Amygdala (tissue), 56 donors: ENCODE measurements at regions not wholly inside any gene's neighbourhood (a gene's known extent, or its start where the extent isn't known, plus 50 kb on each side); places are given as distances from the start of the nearest gene placed in this dataset.
"Not testable (repeated sequence)": the region's sequence is repeated elsewhere in the genome, so short reads cannot be mapped to it uniquely, and the experiment has no call there.

Experiments
- DNase-seq, 56 donors: peaks; one replicate each; lab custom pipeline; 2025; lab: John Stamatoyannopoulos, UW

DNA sequence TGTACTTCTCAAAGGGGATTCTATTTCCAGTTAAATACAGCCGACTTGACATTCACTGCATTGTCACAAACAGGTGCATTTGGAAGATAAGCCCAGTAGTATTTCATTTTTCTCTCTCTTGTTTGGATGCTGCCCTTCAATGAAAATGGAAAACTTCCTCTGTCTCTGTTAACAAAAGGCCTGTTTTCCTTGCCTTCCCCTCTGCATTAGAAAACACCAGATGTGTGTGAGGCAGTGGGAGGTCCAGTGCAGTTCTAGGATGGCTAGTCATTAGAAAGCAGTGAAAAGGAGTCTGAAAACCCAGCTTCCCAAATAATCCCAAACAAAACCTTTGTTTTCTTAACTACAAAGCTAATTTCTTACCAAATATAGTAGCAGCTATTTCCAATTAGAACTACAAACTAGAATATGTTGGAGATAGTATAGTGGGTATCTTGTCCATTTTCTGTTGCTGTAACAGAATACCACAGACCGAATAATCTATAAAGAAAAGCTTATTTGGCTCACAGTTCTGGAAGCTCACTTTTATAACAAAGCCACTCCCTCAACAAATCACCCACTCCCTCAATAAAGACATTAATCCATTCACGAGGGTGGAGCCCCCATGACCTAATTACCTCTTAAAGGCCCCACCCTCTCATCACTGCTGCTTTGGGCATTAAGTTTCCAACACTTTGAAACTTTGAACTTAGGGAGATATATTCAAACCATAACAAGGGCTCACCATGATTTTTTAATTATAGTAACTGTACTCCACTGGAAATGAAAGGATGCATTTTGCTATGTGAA, 452.1 kb upstream of the RPS6KA3 start:
- peak in 4 of 56 donors; percentile 1 to 14 (median 2) for DNase-seq

DNA sequence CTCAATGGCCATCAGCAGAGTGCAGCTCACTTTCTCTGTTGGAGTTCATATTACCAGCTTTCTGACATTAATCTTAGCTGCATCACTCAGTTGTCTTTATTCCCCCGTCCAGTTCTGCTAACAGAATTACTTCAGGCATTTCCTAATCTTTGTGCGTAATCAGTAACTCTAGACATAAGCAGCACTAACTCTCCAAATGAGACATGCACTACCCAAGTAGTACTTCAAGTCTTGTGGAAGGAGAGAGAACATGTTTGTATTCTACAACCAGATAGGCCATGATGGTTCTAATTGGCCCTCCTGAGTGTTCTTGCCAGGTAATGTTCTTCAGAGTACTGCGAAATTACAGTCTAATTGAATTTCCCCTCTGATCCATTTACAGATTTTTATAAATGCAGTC, 448.5 kb upstream of the RPS6KA3 start:
- DNase-seq = no peak

- DNase-seq = no peak
Measured at GRCh38 chrX:20712811-20713210, 446.1 kb upstream of the RPS6KA3 start.

- DNase-seq = no peak
Measured at GRCh38 chrX:20711366-20711765, 444.7 kb upstream of the RPS6KA3 start.

- DNase-seq = no peak
Measured at GRCh38 chrX:20693078-20693477, 426.4 kb upstream of the RPS6KA3 start.

GRCh38 chrX:20686256-20686655, 419.5 kb upstream of the RPS6KA3 start:
- DNase-seq = no peak

DNA sequence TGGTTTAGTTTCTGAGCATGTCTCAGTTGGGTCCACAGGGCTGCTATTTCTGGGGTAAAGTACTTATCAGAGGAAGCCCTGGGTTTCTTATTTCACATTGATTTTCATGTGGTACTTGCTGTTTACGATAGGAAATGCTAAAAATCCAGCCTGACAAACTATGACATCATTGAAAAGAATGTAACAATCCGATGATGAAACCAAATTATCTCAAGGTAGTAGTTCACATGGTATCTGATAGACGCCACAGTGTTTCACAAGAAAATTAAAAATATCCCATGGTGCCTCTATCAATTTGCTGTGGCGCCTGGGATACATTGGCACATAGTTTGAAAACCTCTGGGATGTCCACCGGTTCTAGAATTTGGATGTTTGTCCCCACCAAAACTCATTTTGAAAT, 418.9 kb upstream of the RPS6KA3 start:
- DNase-seq = no peak

DNA sequence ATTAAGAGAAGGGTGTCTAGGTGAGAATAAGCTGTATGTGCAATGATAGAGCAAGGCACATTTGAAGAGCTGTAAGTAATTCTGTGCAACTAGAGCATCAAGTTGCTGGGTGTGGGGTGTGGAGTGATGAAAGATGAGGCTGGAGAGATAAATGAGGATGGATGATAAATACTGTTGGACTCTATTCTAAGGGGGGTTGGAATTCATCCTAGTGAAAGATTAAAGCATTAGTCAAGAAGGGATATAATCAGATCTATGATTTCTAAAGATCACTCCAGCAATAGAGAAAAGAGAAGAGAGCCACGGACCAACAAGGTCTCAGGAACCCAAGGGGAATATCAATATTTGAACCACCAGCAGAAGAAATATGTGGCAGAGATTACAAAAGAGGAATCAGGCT, 415.0 kb upstream of the RPS6KA3 start:
- DNase-seq = no peak

- no peak for DNase-seq
Measured at GRCh38 chrX:20680998-20681397, 414.3 kb upstream of the RPS6KA3 start.

GRCh38 chrX:20672476-20672875, 405.8 kb upstream of the RPS6KA3 start:
- DNase-seq = no peak

GRCh38 chrX:20671746-20672145, 405.0 kb upstream of the RPS6KA3 start:
- not testable (repeated sequence) for DNase-seq

DNA sequence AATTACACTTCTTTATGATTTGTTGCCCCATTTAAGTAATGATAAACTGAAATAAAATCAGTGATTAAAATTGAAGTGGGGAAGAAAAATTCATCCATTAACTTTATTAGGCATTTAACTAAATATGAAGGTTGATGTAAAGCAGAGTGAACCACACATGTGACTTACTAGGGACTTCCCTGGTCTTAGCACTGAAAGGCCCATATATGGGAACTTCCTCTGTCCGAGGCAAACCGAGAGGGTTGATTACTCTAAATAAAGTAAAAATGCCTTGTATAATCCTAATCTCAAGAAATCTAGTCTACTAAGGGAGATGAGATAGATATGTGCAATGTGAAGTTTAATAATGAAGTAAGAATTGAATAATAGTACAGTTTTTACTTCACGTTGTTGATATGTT, 403.9 kb upstream of the RPS6KA3 start:
- DNase-seq = no peak

DNA sequence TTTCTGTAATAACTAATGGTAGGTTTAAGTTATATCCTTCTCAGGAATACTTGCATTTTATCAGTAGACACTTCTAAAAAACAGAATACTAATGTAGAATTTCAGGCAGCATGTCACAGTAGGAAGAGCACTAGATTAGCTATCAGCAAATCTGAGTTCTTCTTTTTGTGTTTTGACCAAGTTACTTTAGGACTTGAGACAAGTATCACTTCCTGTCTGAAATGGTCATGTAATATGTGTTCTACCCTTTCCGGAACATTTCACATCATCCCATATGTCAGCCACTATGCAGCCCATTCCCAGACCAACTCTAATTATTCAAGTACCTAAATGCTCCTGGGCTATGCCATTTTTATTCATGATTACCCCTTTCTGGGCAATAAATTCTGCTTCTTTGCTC, 401.8 kb upstream of the RPS6KA3 start:
- DNase-seq = no peak

DNA sequence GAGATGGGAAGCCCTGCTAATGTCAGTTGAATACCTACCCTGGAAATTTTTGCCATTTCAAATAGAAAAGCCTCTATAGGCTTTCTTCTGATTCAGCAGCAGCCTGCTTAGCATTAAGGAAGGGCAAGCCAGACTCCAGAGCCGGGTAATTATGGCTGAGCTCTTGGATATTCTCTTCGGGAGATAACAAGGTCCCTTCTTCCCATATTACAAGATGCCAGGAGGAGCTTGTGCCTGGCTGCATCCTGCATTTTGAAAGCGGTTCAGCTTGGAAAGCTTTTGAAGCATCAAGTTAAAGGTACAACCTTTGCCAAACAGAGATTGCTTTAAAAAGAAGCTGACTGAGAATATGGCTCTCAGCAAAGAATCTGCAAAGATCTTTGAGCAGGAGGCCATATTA, 399.6 kb upstream of the RPS6KA3 start:
- DNase-seq = no peak

- DNase-seq = no peak
Measured at GRCh38 chrX:20665481-20665880, 398.8 kb upstream of the RPS6KA3 start.

- DNase-seq = no peak
Measured at GRCh38 chrX:20664774-20665173, 398.1 kb upstream of the RPS6KA3 start.

GRCh38 chrX:20664131-20664530, 397.4 kb upstream of the RPS6KA3 start:
- DNase-seq = no peak

DNA sequence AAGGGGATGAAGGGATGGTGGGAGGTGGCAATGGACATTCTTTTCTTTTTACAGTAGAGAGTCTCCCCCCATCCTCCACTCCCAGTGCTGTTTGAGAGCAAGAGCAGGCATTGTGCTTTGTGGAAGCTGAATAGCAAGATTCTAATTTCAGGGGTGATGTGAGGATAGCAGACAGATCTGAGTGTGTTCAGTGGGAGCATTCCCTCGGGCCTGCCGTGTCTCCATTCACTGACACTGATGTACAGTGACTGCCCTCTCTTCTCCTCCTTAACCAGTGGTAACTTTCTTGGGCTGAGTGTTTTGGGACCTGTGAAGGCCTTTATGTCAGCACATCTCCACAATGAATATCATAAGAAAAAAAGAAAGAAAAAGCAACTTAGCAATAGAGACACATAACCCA, 396.6 kb upstream of the RPS6KA3 start:
- peak in 9 of 56 donors; percentile 0 to 12 (median 1) for DNase-seq

DNA sequence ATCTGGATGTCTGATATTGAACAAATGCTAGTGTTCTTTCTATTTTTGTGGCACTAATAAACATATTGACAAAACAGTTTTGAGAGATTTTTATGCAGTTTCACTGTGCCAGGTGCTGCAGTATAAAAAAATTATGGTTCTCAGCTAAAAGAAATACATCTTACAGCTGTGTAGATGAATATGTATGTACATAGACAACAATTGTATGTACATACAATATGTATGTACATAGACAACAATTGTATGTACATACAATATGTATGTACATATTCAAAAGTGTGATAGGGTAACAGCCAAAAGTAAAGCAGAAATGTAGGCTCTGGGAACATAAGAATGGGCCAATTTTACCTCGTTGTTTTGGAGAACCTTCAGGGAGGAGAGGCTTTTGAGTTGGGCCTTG, 390.0 kb upstream of the RPS6KA3 start:
- no peak for DNase-seq

- no peak for DNase-seq
Measured at GRCh38 chrX:20654596-20655106, 387.9 kb upstream of the RPS6KA3 start.

GRCh38 chrX:20653070-20653469, 386.4 kb upstream of the RPS6KA3 start:
- DNase-seq = no peak

DNA sequence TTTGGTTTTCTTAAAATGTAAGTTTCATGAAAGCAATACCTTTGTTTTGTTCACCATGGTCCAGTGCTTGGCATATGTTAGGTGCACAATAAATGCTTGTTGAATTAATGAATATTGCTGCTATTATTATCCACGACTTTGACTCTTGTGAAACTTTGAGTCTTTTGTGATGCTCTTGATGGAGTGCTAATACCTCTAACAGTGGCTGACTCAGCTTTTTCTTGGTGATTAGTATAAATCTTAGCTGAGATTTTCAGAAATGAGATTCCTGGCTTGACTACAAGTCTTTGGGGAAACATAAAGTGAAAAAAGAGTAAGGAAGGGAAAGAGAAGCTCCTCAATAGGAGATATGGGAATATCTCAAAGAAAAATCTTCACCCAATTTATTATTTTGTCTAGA, 375.2 kb upstream of the RPS6KA3 start:
- DNase-seq = no peak

DNA sequence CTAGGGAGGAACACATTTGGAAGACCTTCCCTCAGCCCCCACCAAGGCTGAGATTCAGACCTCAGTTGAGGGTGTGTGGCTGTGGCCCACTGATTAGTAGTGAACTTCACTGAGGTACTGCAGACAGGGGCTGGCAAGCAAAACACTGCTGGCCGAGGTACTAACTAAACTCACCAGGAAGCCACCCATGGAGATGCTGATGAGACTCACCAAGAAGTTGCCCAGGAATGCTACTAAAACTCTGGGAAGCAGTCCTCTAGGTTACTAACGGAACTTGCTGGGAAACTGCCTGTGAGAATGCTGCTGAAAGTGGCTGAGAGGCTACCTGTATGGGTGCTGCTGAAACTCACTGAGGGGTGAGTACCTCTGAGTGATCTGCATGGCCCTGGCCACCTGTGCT, 372.4 kb upstream of the RPS6KA3 start:
- DNase-seq = no peak
